Smooth muscle cell of the brain vasculature (primary cell): ENCODE measurements at regions not wholly inside any gene's neighbourhood (a gene's known extent, or its start where the extent isn't known, plus 50 kb on each side); places are given as distances from the start of the nearest gene placed in this dataset.

ENCODE experiments used
- DNase-seq: peaks from one replicate; pipeline ENCODE4 v3.0.0-alpha.2; 2012; ENCODE audit warnings: low read depth, low spot score

DNA sequence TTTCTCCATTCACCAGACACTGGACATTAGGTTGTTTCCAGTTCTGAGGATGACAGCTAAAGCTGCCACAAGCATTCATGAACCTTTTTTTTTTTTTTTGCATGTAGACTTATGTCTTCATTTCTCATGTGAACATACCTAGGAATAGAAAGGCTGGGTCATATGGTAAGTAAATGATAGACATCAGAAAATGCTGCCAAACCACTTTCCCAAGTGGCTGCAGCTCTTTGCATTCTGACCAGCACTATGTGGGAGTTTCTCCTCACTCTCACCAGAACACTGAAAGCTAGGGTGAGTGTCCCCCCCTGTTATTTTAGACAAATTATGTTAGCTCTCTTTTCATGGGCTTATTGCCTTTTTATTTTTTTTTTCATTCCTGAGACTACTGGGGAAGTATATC, 197.5 kb downstream of the OTOR start:
- DNase-seq, result no peak

GRCh38 chr20:16946097-16946496, 197.9 kb downstream of the OTOR start:
- DNase-seq, result no peak

- no peak for DNase-seq
These were observed 199.3 kb downstream of the OTOR start for GRCh38 chr20:16947479-16947878.

GRCh38 chr20:16951876-16952275, 203.7 kb downstream of the OTOR start:
- no peak for DNase-seq

DNA sequence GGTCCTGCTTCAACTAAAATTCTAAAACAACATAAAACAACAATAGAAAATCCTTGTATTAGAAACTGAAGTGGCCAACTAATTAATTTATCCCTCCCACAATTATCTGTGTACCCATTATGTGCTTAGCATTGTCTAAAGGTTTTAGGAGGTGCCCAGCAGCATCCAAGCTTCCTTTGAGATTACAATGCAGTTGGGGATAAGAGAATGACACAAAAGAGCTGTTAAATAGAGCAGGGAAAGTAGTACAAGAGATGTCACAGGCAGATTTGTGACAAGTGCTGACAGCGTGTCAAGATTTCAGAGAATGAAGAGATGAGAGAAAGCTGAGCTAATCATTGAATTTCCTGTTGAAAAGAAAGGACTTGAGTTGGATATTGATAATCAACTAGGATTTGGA, 204.8 kb downstream of the OTOR start:
- DNase-seq, result no peak

DNA sequence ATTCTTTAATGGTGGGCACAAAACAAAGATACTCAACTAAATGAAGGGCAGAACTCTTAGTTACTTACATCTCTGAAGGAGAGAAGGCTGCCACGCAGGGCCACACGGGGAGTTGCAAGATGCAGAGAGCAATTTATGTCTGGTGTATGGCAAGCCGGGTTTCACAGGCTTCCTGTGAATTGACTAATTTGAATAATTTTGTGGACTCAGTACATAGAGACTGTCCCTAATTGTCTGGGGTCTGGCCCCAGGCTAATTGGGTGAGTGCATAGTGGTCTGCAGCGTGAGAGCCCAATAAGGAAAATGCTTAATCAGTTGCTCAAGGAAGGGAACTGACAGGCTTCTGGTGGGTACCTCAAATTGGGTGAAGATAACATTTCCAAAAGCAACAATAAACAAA, 205.7 kb downstream of the OTOR start:
- DNase-seq, result no peak

GRCh38 chr20:16955462-16955861, 207.3 kb downstream of the OTOR start:
- DNase-seq, result no peak

- DNase-seq, result no peak
These were observed 207.8 kb downstream of the OTOR start for GRCh38 chr20:16955971-16956370.

- no peak for DNase-seq
These were observed 217.2 kb downstream of the OTOR start for GRCh38 chr20:16965401-16965800.

GRCh38 chr20:16966276-16966880, 218.2 kb downstream of the OTOR start:
- no peak for DNase-seq

GRCh38 chr20:16968099-16968498, 219.9 kb downstream of the OTOR start:
- DNase-seq, result no peak

DNA sequence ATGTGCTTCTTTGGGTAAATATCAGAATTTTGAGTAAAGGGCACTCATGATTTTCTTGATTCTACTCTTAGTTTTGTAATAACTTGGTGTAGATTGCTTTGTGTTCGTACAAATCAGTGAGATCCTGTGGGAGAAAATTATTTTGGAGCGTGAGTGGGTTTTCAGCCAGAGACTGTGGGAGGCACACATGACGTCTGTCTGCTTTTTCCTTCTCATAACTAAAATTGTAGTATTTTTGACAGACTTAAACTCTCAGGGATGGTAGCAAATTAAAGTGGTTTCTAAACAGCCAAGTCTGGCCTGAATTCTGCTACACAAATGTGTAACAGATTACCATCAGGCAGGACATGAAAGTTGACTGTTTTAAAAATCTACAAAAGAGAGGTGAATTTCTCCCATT, 222.6 kb downstream of the OTOR start:
- DNase-seq, result no peak

- no peak for DNase-seq
These were observed 226.1 kb downstream of the OTOR start for GRCh38 chr20:16974080-16974854.

DNA sequence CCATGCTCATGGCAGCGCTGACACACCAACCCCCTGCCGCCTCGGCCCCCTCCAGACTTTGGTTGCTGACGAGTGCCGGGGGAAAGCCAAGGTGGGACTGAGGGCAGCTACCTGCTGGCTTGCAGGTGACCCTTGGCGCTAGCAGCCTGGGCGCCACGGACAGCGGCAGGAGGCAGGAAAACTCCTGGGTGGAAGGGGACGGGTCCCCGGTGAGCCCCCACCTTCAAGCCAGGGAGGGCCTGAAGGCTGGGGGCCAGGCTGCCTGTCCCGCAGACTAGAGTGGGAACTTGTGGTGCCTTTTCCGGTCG, 226.7 kb downstream of the OTOR start:
- no peak for DNase-seq

DNA sequence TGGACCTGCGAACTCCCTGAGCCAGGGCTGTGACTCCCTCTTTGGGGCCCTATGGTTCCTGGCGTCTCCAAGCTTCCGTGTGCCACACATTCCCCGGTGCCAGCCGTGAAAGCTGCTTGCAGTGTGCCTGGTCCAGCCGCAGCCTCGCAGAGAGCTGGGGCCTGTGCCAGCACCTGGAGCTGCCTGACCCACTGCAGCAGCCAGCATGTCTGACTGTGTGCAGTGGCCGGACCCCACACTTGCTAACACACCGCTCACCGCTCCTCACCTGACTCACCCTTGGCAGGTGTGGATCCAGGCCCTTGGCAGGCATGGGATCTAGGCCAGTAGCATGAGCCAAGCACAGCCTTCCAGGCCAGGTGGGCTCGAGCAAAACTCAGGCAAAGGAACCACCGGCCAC, 227.5 kb downstream of the OTOR start:
- DNase-seq, result no peak

DNA sequence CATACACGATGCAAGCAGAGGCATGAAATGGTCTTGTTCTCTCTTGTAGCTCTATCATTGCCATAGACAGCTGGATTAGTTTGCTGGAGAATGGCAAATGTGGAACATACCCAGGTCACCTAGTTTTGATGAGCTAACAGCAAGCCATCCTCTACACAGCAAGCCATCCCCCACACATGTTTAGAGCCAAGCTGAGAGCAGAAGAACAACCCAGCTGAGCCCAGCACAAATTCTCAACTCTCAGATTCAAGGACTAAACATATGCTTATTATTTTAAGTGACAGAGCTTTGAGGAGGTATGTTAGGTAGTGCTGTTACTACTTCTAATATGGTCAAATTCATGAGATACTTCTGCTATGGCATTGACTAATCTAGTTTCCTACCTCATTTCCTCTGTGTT, 230.3 kb downstream of the OTOR start:
- DNase-seq, result no peak

GRCh38 chr20:16982091-16982726, 234.1 kb downstream of the OTOR start:
- no peak for DNase-seq

- no peak for DNase-seq
These were observed 236.3 kb downstream of the OTOR start for GRCh38 chr20:16984481-16984880.

DNA sequence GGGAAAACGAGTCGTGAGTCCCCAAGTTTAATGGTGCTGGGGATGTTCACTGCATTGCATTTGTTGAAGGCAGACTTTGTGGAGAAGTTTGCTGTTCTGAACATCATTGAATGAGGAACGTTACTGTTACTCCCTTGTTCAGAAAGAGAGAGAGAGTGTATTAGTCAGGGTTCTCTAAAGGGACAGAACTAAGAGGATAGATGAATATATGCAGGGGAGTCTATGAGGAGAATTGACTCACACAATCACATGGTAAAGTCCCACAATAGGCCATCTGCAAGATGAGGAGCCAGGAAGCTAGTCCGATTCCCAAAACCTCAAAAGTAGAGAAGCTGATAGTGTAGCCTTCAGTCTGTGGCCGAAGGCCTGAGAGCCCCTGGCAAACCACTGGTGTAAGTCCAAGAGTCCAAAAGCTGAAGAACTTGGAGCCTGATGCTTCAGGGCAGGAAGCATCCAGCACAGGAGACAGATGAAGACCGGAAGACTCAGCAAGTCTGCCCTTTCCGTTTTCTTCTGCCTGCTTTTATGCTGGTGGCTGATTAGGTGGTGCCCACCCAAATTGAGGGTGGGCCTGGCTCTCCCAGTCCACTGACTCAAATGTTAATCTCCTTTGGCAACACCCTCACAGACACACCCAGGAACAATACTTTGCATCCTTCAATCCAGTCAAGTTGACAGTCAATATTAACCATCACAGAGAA, 223.5 kb upstream of the PCSK2 start:
- DNase-seq, result no peak

GRCh38 chr20:17010181-17010580, 216.7 kb upstream of the PCSK2 start:
- DNase-seq, result no peak

DNA sequence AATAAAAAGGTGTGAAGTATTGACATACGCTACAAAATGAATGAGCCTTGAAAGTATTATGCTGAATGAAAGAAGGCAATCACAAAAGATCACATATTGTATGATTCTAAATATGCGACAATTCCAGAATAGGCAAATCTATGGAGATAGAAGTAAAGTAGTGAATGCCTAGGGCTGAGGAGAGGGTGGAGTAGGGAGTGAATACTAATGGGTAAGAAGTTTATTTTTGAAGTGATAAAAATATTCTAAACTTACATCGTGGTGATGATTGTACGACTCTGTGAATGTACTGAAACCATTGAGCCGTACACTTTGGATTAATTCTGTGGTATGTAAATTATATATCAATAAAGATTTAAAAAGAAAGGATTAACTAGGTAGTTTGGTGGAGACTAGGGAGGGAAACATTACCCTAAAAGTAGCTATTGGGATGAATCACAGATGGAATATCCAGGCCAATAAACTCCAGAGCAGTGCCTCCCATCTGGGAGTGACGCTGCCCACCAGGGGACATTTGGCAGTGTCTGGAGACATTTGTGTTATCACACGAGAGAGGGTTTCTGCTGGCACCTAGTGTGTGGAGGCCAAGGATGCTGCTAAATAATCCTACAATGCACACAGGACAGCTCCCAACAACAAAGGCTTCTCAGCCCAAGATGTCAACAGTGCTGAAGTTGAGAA, 214.2 kb upstream of the PCSK2 start:
- no peak for DNase-seq

- DNase-seq, result no peak
These were observed 212.6 kb upstream of the PCSK2 start for GRCh38 chr20:17014217-17014616.
